DMS153 treated with DMSO at 0.1 percent for 48 hours (cell line): ENCODE measurements at regions not wholly inside any gene's neighbourhood (a gene's known extent, or its start where the extent isn't known, plus 50 kb on each side); places are given as distances from the start of the nearest gene placed in this dataset.

ENCODE experiments used
- DNase-seq: peaks from one replicate; lab custom pipeline; 2025; ENCODE audit not compliant: unreplicated experiment; lab: John Stamatoyannopoulos, UW

- DNase-seq, result no peak
Observed at GRCh38 chr9:23934291-23934906, 108.4 kb upstream of the ELAVL2 start.

GRCh38 chr9:23933348-23933747, 107.3 kb upstream of the ELAVL2 start:
- DNase-seq, result no peak

- no peak for DNase-seq
Observed at GRCh38 chr9:23926368-23926767, 100.3 kb upstream of the ELAVL2 start.

GRCh38 chr9:23914431-23915003, 88.5 kb upstream of the ELAVL2 start:
- DNase-seq, result no peak

- DNase-seq, result no peak
Observed at GRCh38 chr9:23907343-23907742, 81.3 kb upstream of the ELAVL2 start.

GRCh38 chr9:23887781-23888180, 61.7 kb upstream of the ELAVL2 start:
- DNase-seq, result no peak
